ENCODE measurements at regions not wholly inside any gene's neighbourhood (a gene's known extent, or its start where the extent isn't known, plus 50 kb on each side); places are given as distances from the start of the nearest gene placed in this dataset.

- no peaks in the 10 kb centered on the region for H3K36me3 ChIP-seq (ENCODE audit: insufficient read depth, low read length)
- H4K20me1 ChIP-seq (ENCODE audit: insufficient read depth), result no peaks in the 10 kb centered on the region
- no peak overlapping the region for H3K4me3 ChIP-seq (ENCODE audit: low read length)
- no peaks in the 10 kb centered on the region for H3K9me2 ChIP-seq (ENCODE audit: insufficient read depth, low read length)
- no peak overlapping the region for H3K9ac ChIP-seq (ENCODE audit: low read length)
- no peak overlapping the region for H3K27ac ChIP-seq (ENCODE audit: low read length)
- no peaks in the 10 kb centered on the region for H3K9me3 ChIP-seq (ENCODE audit: low read length)
- no peak for TF ChIP-seq REST (IDR thresholded peaks at IDR 0.05; ENCODE audit: borderline replicate concordance)
- TF ChIP-seq TAF1 (IDR thresholded peaks at IDR 0.05; ENCODE audit: low read depth), result no peak
- no peaks in the 10 kb centered on the region for H3K79me2 ChIP-seq (replicated peaks; ENCODE audit: insufficient read depth, low read length)
- H2AFZ ChIP-seq (ENCODE audit: low read depth, low read length), result no peak overlapping the region
- no peak overlapping the region for H3K4me2 ChIP-seq (ENCODE audit: low read length)
- no peaks in the 10 kb centered on the region for H3K27me3 ChIP-seq (ENCODE audit: insufficient read depth, low read depth, low read length)
- no peaks in the 10 kb centered on the region for H3F3A ChIP-seq (ENCODE audit: insufficient read depth, low read length, poor library complexity, severe bottlenecking)
Measured at GRCh38 chr5:72588640-72589039, 81.4 kb upstream of the ZNF366 start.

GRCh38 chr5:72587661-72588308 lies 80.6 kb upstream of the ZNF366 start:
- no peak for TF ChIP-seq POLR2AphosphoS5 (IDR thresholded peaks at IDR 0.05)
- no peak for TF ChIP-seq REST (IDR thresholded peaks at IDR 0.05; ENCODE audit: borderline replicate concordance)
- no peak for TF ChIP-seq TAF1 (IDR thresholded peaks at IDR 0.05; ENCODE audit: low read depth)
- TF ChIP-seq MXI1 (conservative IDR thresholded peaks at IDR 0.05; ENCODE audit: poor library complexity, severe bottlenecking), result no peak
- TF ChIP-seq EZH2 (IDR thresholded peaks at IDR 0.05; ENCODE audit: borderline replicate concordance, insufficient read depth, low read length, poor library complexity, severe bottlenecking), result no peak
- H3K36me3 ChIP-seq (ENCODE audit: insufficient read depth, low read length), result no peaks in the 10 kb centered on the region
- H3K27me3 ChIP-seq (ENCODE audit: insufficient read depth, low read depth, low read length), result no peaks in the 10 kb centered on the region
- H3F3A ChIP-seq (ENCODE audit: insufficient read depth, low read length, poor library complexity, severe bottlenecking), result no peaks in the 10 kb centered on the region
- H3K9ac ChIP-seq (ENCODE audit: low read length), result no peak overlapping the region
- H3K27ac ChIP-seq (ENCODE audit: low read length), result no peak overlapping the region
- no peaks in the 10 kb centered on the region for H4K20me1 ChIP-seq (ENCODE audit: insufficient read depth)
- H3K9me3 ChIP-seq (ENCODE audit: low read length), result no peaks in the 10 kb centered on the region
- no peaks in the 10 kb centered on the region for H3K9me2 ChIP-seq (ENCODE audit: insufficient read depth, low read length)
- no peak overlapping the region for H3K4me3 ChIP-seq (ENCODE audit: low read length)
- H2AFZ ChIP-seq (ENCODE audit: low read depth, low read length), result no peak overlapping the region
- H3K79me2 ChIP-seq (replicated peaks; ENCODE audit: insufficient read depth, low read length), result no peaks in the 10 kb centered on the region
- H3K4me2 ChIP-seq (ENCODE audit: low read length), result no peak overlapping the region

Data from neural cell (in vitro differentiated cells).